HCT116 (cell line): ENCODE measurements at regions not wholly inside any gene's neighbourhood (a gene's known extent, or its start where the extent isn't known, plus 50 kb on each side); places are given as distances from the start of the nearest gene placed in this dataset.

Experiments
- ATAC-seq: fragments of 200-7000 bp; cut with Tn5 transposase; 2 replicates; pipeline ENCODE4 v1.9.1; 2020; ENCODE audit warnings: mild to moderate bottlenecking, moderate library complexity
- BruUV-seq: library from RNA; stranded (reverse); fragments of 400-500 nt; replicated peaks from 2 replicates; lab custom pipeline; 2021; lab: Mats Ljungman, UMichigan
- CTCF ChIA-PET: fragments of 300-600 bp; sonication (Branson Sonifier 250); formaldehyde crosslinking; loops from one replicate; lab custom pipeline; 2021; ENCODE audit warnings: antibody characterized with exemption; lab: Charles Lee
- POLR2A ChIA-PET: fragments of 300-600, 350-600 bp; sonication (Branson Sonifier 250); formaldehyde crosslinking; loops from one replicate; lab custom pipeline; 2021; ENCODE audit warnings: antibody characterized with exemption; lab: Charles Lee
- RAD21 ChIA-PET, 2 experiments: fragments of 300-600 bp; sonication (Branson Sonifier 250); formaldehyde crosslinking; loops; one replicate each; lab custom pipeline; 2023; ENCODE audit warnings: low total read pairs in 2 of 2; ENCODE audit not compliant: uncharacterized antibody in 2 of 2, unreplicated experiment in 2 of 2, low non-redundant PET in 1 of 2; lab: Charles Lee
- DNase-seq: peaks from one replicate; pipeline ENCODE4 v3.0.0-alpha.2; 2010; ENCODE audit warnings: low read depth, low spot score
- H2AFZ ChIP-seq: fragments of 200-600 bp; shearing (Covaris generic), sonication (generic); 2 replicates; pipeline ENCODE4 v1.6.1; 2017; ENCODE audit warnings: low read depth, mixed run types, mixed read lengths, antibody characterized with exemption, low read length; ENCODE audit not compliant: poor library complexity, severe bottlenecking
- H3K27ac ChIP-seq: 2 replicates; pipeline ENCODE4 v1.5.1; 2012; ENCODE audit warnings: low read depth, low read length
- H3K27me3 ChIP-seq: fragments of 200-600 bp; sonication (generic); 2 replicates; pipeline ENCODE4 v1.6.1; 2016; ENCODE audit warnings: mixed run types, low read length, mixed read lengths; ENCODE audit not compliant: insufficient read depth
- H3K36me3 ChIP-seq, 2 experiments: fragments of 200-500 bp in 1 of 2; fragments of 200-600 bp in 1 of 2; sonication (Bioruptor generic) in 1 of 2; sonication (generic) in 1 of 2; 2 replicates each; pipeline versions ENCODE4 v1.5.1 to v1.6.1; 2014 to 2016; ENCODE audit warnings: low read length in 2 of 2, inconsistent platforms in 1 of 2, mixed read lengths in 1 of 2, mixed run types in 1 of 2; ENCODE audit not compliant: insufficient read depth in 2 of 2, control insufficient read depth in 1 of 2
- H3K4me1 ChIP-seq, 2 experiments: fragments of 200-600 bp in 1 of 2; sonication (generic) in 1 of 2; 2 replicates each; pipeline versions ENCODE4 v1.5.1 to v1.6.1; 2012 to 2017; ENCODE audit warnings: low read length in 2 of 2, inconsistent platforms in 1 of 2, mild to moderate bottlenecking in 1 of 2, mixed read lengths in 1 of 2, mixed run types in 1 of 2, moderate library complexity in 1 of 2; ENCODE audit not compliant: insufficient read depth in 2 of 2, control insufficient read depth in 1 of 2
- H3K4me2 ChIP-seq: fragments of 200-600 bp; sonication (generic); 2 replicates; pipeline ENCODE4 v1.6.1; 2017; ENCODE audit warnings: mixed run types, low read length, mixed read lengths
- H3K4me3 ChIP-seq, 2 experiments: fragments of 200-600 bp in 1 of 2; sonication (generic) in 1 of 2; replicated peaks in 1 of 2; 2 replicates each; pipeline ENCODE4 v1.5.1; 2011 to 2016; ENCODE audit warnings: low read length in 2 of 2, control low read depth in 1 of 2, low read depth in 1 of 2, mild to moderate bottlenecking in 1 of 2, mixed read lengths in 1 of 2, mixed run types in 1 of 2
- H3K79me2 ChIP-seq: fragments of 200-600 bp; sonication (generic); 2 replicates; pipeline ENCODE4 v1.6.1; 2017; ENCODE audit warnings: mild to moderate bottlenecking, mixed run types, low read length, moderate library complexity, mixed read lengths; ENCODE audit not compliant: insufficient read depth
- H3K9ac ChIP-seq: fragments of 200-600 bp; sonication (generic); 2 replicates; pipeline ENCODE4 v1.6.1; 2016; ENCODE audit warnings: low read length, mixed read lengths
- H3K9me2 ChIP-seq: fragments of 200-600 bp; sonication (generic), shearing (Covaris generic); 2 replicates; pipeline ENCODE4 v1.6.1; 2017; ENCODE audit warnings: mixed run types, mild to moderate bottlenecking, moderate library complexity; ENCODE audit not compliant: insufficient read depth
- H3K9me3 ChIP-seq, 2 experiments: fragments of 200-500 bp in 1 of 2; fragments of 200-600 bp in 1 of 2; sonication (Bioruptor generic) in 1 of 2; sonication (generic) in 1 of 2; 2 replicates each; pipeline ENCODE4 v1.6.1; 2014 to 2017; ENCODE audit warnings: low read length in 2 of 2, mixed read lengths in 2 of 2, inconsistent platforms in 1 of 2, low read depth in 1 of 2, mild to moderate bottlenecking in 1 of 2, mixed run types in 1 of 2, moderate library complexity in 1 of 2; ENCODE audit not compliant: control insufficient read depth in 1 of 2, insufficient read depth in 1 of 2
- H4K20me1 ChIP-seq: fragments of 200-600 bp; sonication (generic), shearing (Covaris generic); 2 replicates; pipeline ENCODE4 v1.6.1; 2017; ENCODE audit warnings: mixed run types, mild to moderate bottlenecking, moderate library complexity; ENCODE audit not compliant: insufficient read depth
- CBX3 ChIP-seq: IDR thresholded peaks from 2 replicates; pipeline ENCODE4 v1.6.1; 2012; ENCODE audit warnings: low read depth
- CEBPB ChIP-seq: IDR thresholded peaks from 2 replicates; pipeline ENCODE4 v1.6.1; 2012; ENCODE audit warnings: low read depth
- CTCF ChIP-seq, 3 experiments: fragments of 200-600 bp in 1 of 3; sonication (generic) in 1 of 3; IDR thresholded peaks in 2 of 3; conservative IDR thresholded peaks in 1 of 3; 2 replicates each; pipeline ENCODE4 v1.5.1; 2012 to 2017; ENCODE audit warnings: low read depth in 2 of 3, low read length in 2 of 3, antibody characterized with exemption in 1 of 3, borderline replicate concordance in 1 of 3, control low read depth in 1 of 3, mild to moderate bottlenecking in 1 of 3, mixed read lengths in 1 of 3, mixed run types in 1 of 3, moderate library complexity in 1 of 3; ENCODE audit not compliant: insufficient read depth in 1 of 3
- EGR1 ChIP-seq: IDR thresholded peaks from 2 replicates; pipeline ENCODE4 v1.6.1; 2012; ENCODE audit warnings: low read depth
- ELF1 ChIP-seq: IDR thresholded peaks from 2 replicates; pipeline ENCODE4 v1.6.1; 2012; ENCODE audit warnings: low read depth, borderline replicate concordance
- EZH2 ChIP-seq: fragments of 200-600 bp; sonication (generic); IDR thresholded peaks from 2 replicates; pipeline ENCODE4 v1.6.1; 2017; ENCODE audit warnings: antibody characterized with exemption, mixed run types
- EZH2phosphoT487 ChIP-seq: fragments of 200-600 bp; IDR thresholded peaks from 2 replicates; pipeline ENCODE4 v1.6.1; 2018; ENCODE audit warnings: antibody characterized with exemption, borderline replicate concordance
- FOSL1 ChIP-seq: IDR thresholded peaks from 2 replicates; pipeline ENCODE4 v1.6.1; 2012; ENCODE audit warnings: low read depth
- JUND ChIP-seq: IDR thresholded peaks from 2 replicates; pipeline ENCODE4 v1.6.1; 2012
- MAX ChIP-seq: IDR thresholded peaks from 2 replicates; pipeline ENCODE4 v1.6.1; 2012
- POLR2A ChIP-seq: IDR thresholded peaks from 2 replicates; pipeline ENCODE4 v1.7.0; 2011; ENCODE audit warnings: borderline replicate concordance; ENCODE audit not compliant: insufficient read depth, insufficient read length; ENCODE audit errors: extremely low read depth
- POLR2AphosphoS5 ChIP-seq: IDR thresholded peaks from 2 replicates; pipeline ENCODE4 v1.6.1; 2011; ENCODE audit warnings: mild to moderate bottlenecking, low read depth, low read length, moderate library complexity
- RAD21 ChIP-seq: IDR thresholded peaks from 2 replicates; pipeline ENCODE4 v1.6.1; 2012; ENCODE audit warnings: low read depth, mild to moderate bottlenecking
- SP1 ChIP-seq: IDR thresholded peaks from 2 replicates; pipeline ENCODE4 v1.6.1; 2012; ENCODE audit warnings: low read depth
- SRF ChIP-seq: IDR thresholded peaks from 2 replicates; pipeline ENCODE4 v1.6.1; 2012; ENCODE audit warnings: low read depth
- TCF7L2 ChIP-seq: IDR thresholded peaks from 2 replicates; pipeline ENCODE4 v1.7.0; 2011; ENCODE audit warnings: borderline replicate concordance, inconsistent platforms; ENCODE audit not compliant: insufficient read depth, insufficient read length; ENCODE audit errors: extremely low read depth
- YY1 ChIP-seq: IDR thresholded peaks from 2 replicates; pipeline ENCODE4 v1.6.1; 2011; ENCODE audit warnings: low read length, low read depth, moderate library complexity, mild to moderate bottlenecking; ENCODE audit not compliant: insufficient replicate concordance; ENCODE audit errors: extremely low read depth
- ZFX ChIP-seq: fragments of 450-650 bp; IDR thresholded peaks from 2 replicates; pipeline ENCODE4 v1.6.1; 2017
- intact Hi-C: fragments of 100-400 bp; cut with micrococcal nuclease; formaldehyde crosslinking; loops from 2 replicates; pipeline ENCODE4 v1.10.0; 2022
- TF ChIP-seq, protein P1 (sequence below): IDR thresholded peaks from 2 replicates; pipeline ENCODE4 v1.6.1; 2011; ENCODE audit warnings: mild to moderate bottlenecking, low read length, moderate library complexity; ENCODE audit not compliant: insufficient replicate concordance; ENCODE audit errors: extremely low read depth
- TF ChIP-seq, protein P2 (sequence below): IDR thresholded peaks from 2 replicates; pipeline ENCODE4 v1.6.1; 2012

GRCh38 chr2:139905624-139906023 is 1125.4 kb upstream of the NXPH2 start (continued):
- TF ChIP-seq, protein P1, sequence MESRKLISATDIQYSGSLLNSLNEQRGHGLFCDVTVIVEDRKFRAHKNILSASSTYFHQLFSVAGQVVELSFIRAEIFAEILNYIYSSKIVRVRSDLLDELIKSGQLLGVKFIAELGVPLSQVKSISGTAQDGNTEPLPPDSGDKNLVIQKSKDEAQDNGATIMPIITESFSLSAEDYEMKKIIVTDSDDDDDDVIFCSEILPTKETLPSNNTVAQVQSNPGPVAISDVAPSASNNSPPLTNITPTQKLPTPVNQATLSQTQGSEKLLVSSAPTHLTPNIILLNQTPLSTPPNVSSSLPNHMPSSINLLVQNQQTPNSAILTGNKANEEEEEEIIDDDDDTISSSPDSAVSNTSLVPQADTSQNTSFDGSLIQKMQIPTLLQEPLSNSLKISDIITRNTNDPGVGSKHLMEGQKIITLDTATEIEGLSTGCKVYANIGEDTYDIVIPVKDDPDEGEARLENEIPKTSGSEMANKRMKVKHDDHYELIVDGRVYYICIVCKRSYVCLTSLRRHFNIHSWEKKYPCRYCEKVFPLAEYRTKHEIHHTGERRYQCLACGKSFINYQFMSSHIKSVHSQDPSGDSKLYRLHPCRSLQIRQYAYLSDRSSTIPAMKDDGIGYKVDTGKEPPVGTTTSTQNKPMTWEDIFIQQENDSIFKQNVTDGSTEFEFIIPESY, result no peak
- TF ChIP-seq SP1 (no peak), EZH2 (no peak), ZFX (no peak), TCF7L2 (no peak), EGR1 (no peak), MAX (no peak), POLR2AphosphoS5 (no peak), ELF1 (no peak), SRF (no peak), RAD21 (no peak), JUND (no peak), POLR2A (no peak)
- TF ChIP-seq, protein P2, sequence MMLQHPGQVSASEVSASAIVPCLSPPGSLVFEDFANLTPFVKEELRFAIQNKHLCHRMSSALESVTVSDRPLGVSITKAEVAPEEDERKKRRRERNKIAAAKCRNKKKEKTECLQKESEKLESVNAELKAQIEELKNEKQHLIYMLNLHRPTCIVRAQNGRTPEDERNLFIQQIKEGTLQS, result no peak

- Histone ChIP-seq H3K27me3 (no peaks in the 10 kb centered on the region), H3K79me2 (no peaks in the 10 kb centered on the region), H3K4me1 (no peaks in the 10 kb centered on the region), H3K9me3 (no peaks in the 10 kb centered on the region), H3K4me3 (no peak overlapping the region), H3K36me3 (no peaks in the 10 kb centered on the region), H4K20me1 (no peaks in the 10 kb centered on the region), H2AFZ (no peak overlapping the region), H3K27ac (no peak overlapping the region), H3K4me2 (no peak overlapping the region), H3K9me2 (no peaks in the 10 kb centered on the region), H3K9ac (no peak overlapping the region)
- CTCF ChIA-PET, result no interaction called here
- BruUV-seq, result no TSS peak
- RAD21 ChIA-PET, result no interaction called here
- DNase-seq (no peak), ATAC-seq (no peak)
- intact Hi-C loops, result no loop called here
- POLR2A ChIA-PET, result interaction anchor here (0.6 kb wide), 1 partner anchor 48 kb away, joined by 3 read pairs; no protein-coding TSS in a partner anchor
- TF ChIP-seq RAD21 (no peak), CTCF (IDR thresholded peaks at IDR 0.05 in 2 of 3, conservative IDR thresholded peaks at IDR 0.05 in 1 of 3; ENCODE audit: borderline replicate concordance in 1 of 3, insufficient read depth in 1 of 3, low read depth in 2 of 3, low read length in 2 of 3) (no peak), FOSL1 (no peak), CEBPB (no peak), SP1 (no peak), EZH2phosphoT487 (no peak), YY1 (no peak), EZH2 (no peak), CBX3 (no peak), ZFX (no peak), EGR1 (no peak)
- TF ChIP-seq, protein P2, result no peak
Observed at GRCh38 chr2:139891636-139892035, 1111.4 kb upstream of the NXPH2 start.
